Upper lobe of left lung (tissue), 6 donors: ENCODE measurements at regions not wholly inside any gene's neighbourhood (a gene's known extent, or its start where the extent isn't known, plus 50 kb on each side); places are given as distances from the start of the nearest gene placed in this dataset.

Experiments
- ATAC-seq, 2 donors: fragments of 200-7000 bp; cut with Tn5 transposase; one replicate each; pipeline ENCODE4 v1.9.1; 2022; ENCODE audit warnings: mild to moderate bottlenecking in 2 of 2, moderate library complexity in 2 of 2; ENCODE audit not compliant: low FRiP score in 2 of 2
- DNase-seq, 2 donors: peaks; one replicate each; pipeline ENCODE4 v3.0.0-alpha.2; 2019 to 2020
- H3K27ac ChIP-seq, 4 donors: fragments of 200-600 bp; sonication (generic); one replicate each; pipeline ENCODE4 v1.5.1; 2016 to 2019
- H3K27me3 ChIP-seq, 4 donors: fragments of 200-600 bp; sonication (generic); one replicate each; pipeline ENCODE4 v1.5.1; 2017 to 2019
- H3K36me3 ChIP-seq, 4 donors: fragments of 200-600 bp; sonication (generic); one replicate each; pipeline ENCODE4 v1.5.1; 2016 to 2019
- H3K4me1 ChIP-seq, 4 donors: fragments of 200-600 bp; sonication (generic); one replicate each; pipeline ENCODE4 v1.5.1; 2018 to 2019
- H3K4me3 ChIP-seq, 4 donors: fragments of 200-600 bp; sonication (generic); one replicate each; pipeline ENCODE4 v1.5.1; 2017 to 2019; ENCODE audit warnings: mild to moderate bottlenecking in 2 of 4, moderate library complexity in 1 of 4
- H3K9me3 ChIP-seq, 4 donors: fragments of 200-600 bp; sonication (generic); one replicate each; pipeline ENCODE4 v1.5.1; 2018 to 2019
- EP300 ChIP-seq, 4 donors: sonication (generic); formaldehyde crosslinking; IDR thresholded peaks; one replicate each; pipeline ENCODE4 v1.5.1; 2017; ENCODE audit warnings: antibody characterized with exemption in 4 of 4, control low read depth in 2 of 4
- POLR2A ChIP-seq, 4 donors: fragments of 450-650 bp; IDR thresholded peaks; one replicate each; pipeline ENCODE4 v1.5.1; 2016 to 2017; ENCODE audit warnings: antibody characterized with exemption in 4 of 4, mild to moderate bottlenecking in 2 of 4
- POLR2AphosphoS5 ChIP-seq, 2 donors: sonication (generic); formaldehyde crosslinking; IDR thresholded peaks; one replicate each; pipeline ENCODE4 v1.5.1; 2017; ENCODE audit warnings: antibody characterized with exemption in 2 of 2
- WGBS, 2 donors: methylation state at CpG; one replicate each; pipeline ENCODE4 v1.1.5; 2017 to 2018; 5-methylcytosine and 5-hydroxymethylcytosine counted together
- TF ChIP-seq, protein P1 (sequence below), 6 experiments: fragments of 450-650 bp in 4 of 6; fragments of 200-600 bp in 2 of 6; sonication (generic) in 2 of 6; IDR thresholded peaks; one replicate each; pipeline ENCODE4 v1.5.1; 2016 to 2019; ENCODE audit warnings: antibody characterized with exemption in 6 of 6
- donor health status: DM: no; HTN: no; CAD: no; lungs with moderate emphysema.
- donor health status: DM: no; HTN: yes; CAD: no; lungs with severe emphysema.

GRCh38 chr5:167413506-167413905 lies 877.9 kb upstream of the WWC1 start:
- ATAC-seq (no peak), DNase-seq (no peak)
- H3K4me3 ChIP-seq: no peak overlapping the region
- H3K36me3 ChIP-seq: no peaks in the 10 kb centered on the region
- 82 to 83% methylated on average over 5 of the region's 5 CpGs for WGBS, 2 donors
- no peaks in the 10 kb centered on the region for H3K9me3 ChIP-seq
- no peaks in the 10 kb centered on the region for H3K27me3 ChIP-seq
- no peak for TF ChIP-seq EP300 (IDR thresholded peaks at IDR 0.05)
- TF ChIP-seq, protein P1, sequence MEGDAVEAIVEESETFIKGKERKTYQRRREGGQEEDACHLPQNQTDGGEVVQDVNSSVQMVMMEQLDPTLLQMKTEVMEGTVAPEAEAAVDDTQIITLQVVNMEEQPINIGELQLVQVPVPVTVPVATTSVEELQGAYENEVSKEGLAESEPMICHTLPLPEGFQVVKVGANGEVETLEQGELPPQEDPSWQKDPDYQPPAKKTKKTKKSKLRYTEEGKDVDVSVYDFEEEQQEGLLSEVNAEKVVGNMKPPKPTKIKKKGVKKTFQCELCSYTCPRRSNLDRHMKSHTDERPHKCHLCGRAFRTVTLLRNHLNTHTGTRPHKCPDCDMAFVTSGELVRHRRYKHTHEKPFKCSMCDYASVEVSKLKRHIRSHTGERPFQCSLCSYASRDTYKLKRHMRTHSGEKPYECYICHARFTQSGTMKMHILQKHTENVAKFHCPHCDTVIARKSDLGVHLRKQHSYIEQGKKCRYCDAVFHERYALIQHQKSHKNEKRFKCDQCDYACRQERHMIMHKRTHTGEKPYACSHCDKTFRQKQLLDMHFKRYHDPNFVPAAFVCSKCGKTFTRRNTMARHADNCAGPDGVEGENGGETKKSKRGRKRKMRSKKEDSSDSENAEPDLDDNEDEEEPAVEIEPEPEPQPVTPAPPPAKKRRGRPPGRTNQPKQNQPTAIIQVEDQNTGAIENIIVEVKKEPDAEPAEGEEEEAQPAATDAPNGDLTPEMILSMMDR (IDR thresholded peaks at IDR 0.05): no peak
- no peak for TF ChIP-seq POLR2A (IDR thresholded peaks at IDR 0.05)
- no peak for TF ChIP-seq POLR2AphosphoS5 (IDR thresholded peaks at IDR 0.05)
- no peaks in the 10 kb centered on the region for H3K4me1 ChIP-seq
- no peak overlapping the region for H3K27ac ChIP-seq

GRCh38 chr5:167414611-167415010 lies 876.8 kb upstream of the WWC1 start:
- 76 to 77% methylated on average over 4 of the region's 4 CpGs for WGBS, 2 donors
- ATAC-seq (no peak), DNase-seq (no peak)

GRCh38 chr5:167415779-167416746 lies 875.4 kb upstream of the WWC1 start:
- DNase-seq (no peak), ATAC-seq (no peak)
- no peak overlapping the region for H3K4me3 ChIP-seq
- H3K27me3 ChIP-seq: no peaks in the 10 kb centered on the region
- WGBS, 2 donors: 50 to 56% methylated on average over 10 of the region's 10 CpGs
- TF ChIP-seq POLR2A (IDR thresholded peaks at IDR 0.05) (no peak), POLR2AphosphoS5 (IDR thresholded peaks at IDR 0.05) (no peak), EP300 (IDR thresholded peaks at IDR 0.05) (no peak)
- TF ChIP-seq, protein P1 (IDR thresholded peaks at IDR 0.05): no peak
- no peaks in the 10 kb centered on the region for H3K4me1 ChIP-seq
- H3K36me3 ChIP-seq: no peaks in the 10 kb centered on the region
- H3K9me3 ChIP-seq: no peaks in the 10 kb centered on the region
- H3K27ac ChIP-seq: no peak overlapping the region

More at GRCh38 chr5:167414611-167415010, 876.8 kb upstream of the WWC1 start:
- no peaks in the 10 kb centered on the region for H3K36me3 ChIP-seq
- no peaks in the 10 kb centered on the region for H3K9me3 ChIP-seq
- H3K27me3 ChIP-seq: no peaks in the 10 kb centered on the region
- TF ChIP-seq POLR2A (IDR thresholded peaks at IDR 0.05) (no peak), EP300 (IDR thresholded peaks at IDR 0.05) (no peak), POLR2AphosphoS5 (IDR thresholded peaks at IDR 0.05) (no peak)
- TF ChIP-seq, protein P1 (IDR thresholded peaks at IDR 0.05): no peak
- H3K4me1 ChIP-seq: no peaks in the 10 kb centered on the region
- H3K4me3 ChIP-seq: no peak overlapping the region
- H3K27ac ChIP-seq: no peak overlapping the region

DNA sequence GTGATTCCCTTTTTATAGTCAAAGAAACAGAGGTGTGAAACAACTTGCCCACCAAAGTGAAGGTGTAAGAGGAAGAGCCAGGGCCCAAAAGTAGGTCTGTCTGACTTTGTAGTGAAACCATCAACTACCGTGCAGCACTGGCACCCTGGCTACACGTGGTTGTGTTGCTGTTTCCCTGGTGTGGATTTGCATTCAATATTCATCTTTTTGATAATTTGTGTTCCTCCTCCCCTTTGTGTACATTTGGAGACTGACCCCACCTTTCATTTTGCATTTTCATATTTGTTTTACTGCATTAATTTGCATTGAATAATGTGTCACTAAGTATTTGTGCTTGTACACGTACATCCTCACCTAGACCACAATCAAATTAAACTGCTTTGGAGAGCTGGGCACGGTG lies 873.8 kb upstream of the WWC1 start:
- Histone ChIP-seq H3K36me3 (no peaks in the 10 kb centered on the region), H3K27me3 (no peaks in the 10 kb centered on the region), H3K4me1 (no peaks in the 10 kb centered on the region), H3K4me3 (no peak overlapping the region), H3K27ac (no peak overlapping the region), H3K9me3 (no peaks in the 10 kb centered on the region)
- no peak for TF ChIP-seq POLR2A (IDR thresholded peaks at IDR 0.05)
- no peak for TF ChIP-seq POLR2AphosphoS5 (IDR thresholded peaks at IDR 0.05)
- TF ChIP-seq, protein P1 (IDR thresholded peaks at IDR 0.05): no peak
- no peak for TF ChIP-seq EP300 (IDR thresholded peaks at IDR 0.05)
- no peak for DNase-seq
- ATAC-seq: no peak
- 79 to 83% methylated on average over 4 of the region's 4 CpGs for WGBS, 2 donors
